IMR-90 (cell line): ENCODE measurements at regions not wholly inside any gene's neighbourhood (a gene's known extent, or its start where the extent isn't known, plus 50 kb on each side); places are given as distances from the start of the nearest gene placed in this dataset.

Experiments used
- ATAC-seq: fragments of 200-7000 bp; cut with Tn5 transposase; 2 replicates; pipeline ENCODE4 v1.9.1; 2020; ENCODE audit warnings: low read depth, mild to moderate bottlenecking, moderate library complexity
- BruUV-seq: library from RNA; stranded (reverse); fragments of 400-500 nt; replicated peaks from 2 replicates; lab custom pipeline; 2021; lab: Mats Ljungman, UMichigan
- CTCF ChIA-PET: fragments of 300-600 bp; formaldehyde crosslinking; extraction: SDS; loops from one replicate; lab custom pipeline; 2021; ENCODE audit warnings: antibody characterized with exemption; lab: Yijun Ruan, JAX
- POLR2A ChIA-PET: fragments of 300-600 bp; sonication (Branson Sonifier 250); formaldehyde crosslinking; loops from one replicate; lab custom pipeline; 2022; ENCODE audit warnings: antibody characterized with exemption; ENCODE audit not compliant: unreplicated experiment; lab: Charles Lee
- DNase-seq: peaks from one replicate; pipeline ENCODE4 v3.0.0; 2013
- H2AFZ ChIP-seq: replicated peaks from 2 replicates; pipeline ENCODE3; 2013; ENCODE audit warnings: low read length, mild to moderate bottlenecking; ENCODE audit not compliant: poor library complexity
- H2AK5ac ChIP-seq: 2 replicates; pipeline ENCODE4 v1.6.1; 2013; ENCODE audit warnings: low read depth, low read length, inconsistent platforms
- H2AK9ac ChIP-seq: replicated peaks from 2 replicates; pipeline ENCODE3; 2013; ENCODE audit warnings: mild to moderate bottlenecking, low read depth, low read length, moderate library complexity; ENCODE audit not compliant: poor library complexity
- H2BK120ac ChIP-seq: 2 replicates; pipeline ENCODE4 v1.6.1; 2013; ENCODE audit warnings: low read depth, low read length, inconsistent platforms
- H2BK15ac ChIP-seq: 3 replicates; pipeline ENCODE4 v1.6.1; 2013; ENCODE audit warnings: low read depth, low read length, inconsistent platforms
- H2BK20ac ChIP-seq: 2 replicates; pipeline ENCODE4 v1.6.1; 2013; ENCODE audit warnings: low read depth, mild to moderate bottlenecking, inconsistent platforms, low read length, moderate library complexity
- H2BK5ac ChIP-seq: 2 replicates; pipeline ENCODE4 v1.6.1; 2013; ENCODE audit warnings: mild to moderate bottlenecking, low read depth, low read length, inconsistent platforms; ENCODE audit not compliant: poor library complexity, severe bottlenecking
- H3K14ac ChIP-seq: replicated peaks from 2 replicates; pipeline ENCODE4 v1.6.1; 2013; ENCODE audit warnings: low read depth, low read length, inconsistent platforms
- H3K18ac ChIP-seq: 2 replicates; pipeline ENCODE4 v1.6.1; 2013; ENCODE audit warnings: low read depth, low read length, control low read depth
- H3K23ac ChIP-seq: 2 replicates; pipeline ENCODE4 v1.6.1; 2013; ENCODE audit warnings: low read depth, low read length, inconsistent platforms
- H3K27ac ChIP-seq: 2 replicates; pipeline ENCODE4 v1.5.1; 2013; ENCODE audit warnings: mild to moderate bottlenecking, control low read depth, low read length; ENCODE audit not compliant: insufficient read depth
- H3K27me3 ChIP-seq: 2 replicates; pipeline ENCODE4 v1.6.1; 2013; ENCODE audit warnings: low read length; ENCODE audit not compliant: control insufficient read depth, insufficient read depth
- H3K36me3 ChIP-seq: 2 replicates; pipeline ENCODE4 v1.6.1; 2013; ENCODE audit warnings: low read length, mixed read lengths; ENCODE audit not compliant: control insufficient read depth, insufficient read depth
- H3K4ac ChIP-seq: 2 replicates; pipeline ENCODE4 v1.6.1; 2013; ENCODE audit warnings: low read depth, low read length, inconsistent platforms
- H3K4me1 ChIP-seq: 2 replicates; pipeline ENCODE4 v1.6.1; 2013; ENCODE audit warnings: low read length, mixed read lengths; ENCODE audit not compliant: control insufficient read depth, insufficient read depth
- H3K4me2 ChIP-seq: 2 replicates; pipeline ENCODE4 v1.6.1; 2013; ENCODE audit warnings: low read depth, mild to moderate bottlenecking, control low read depth, low read length, moderate library complexity
- H3K4me3 ChIP-seq: 2 replicates; pipeline ENCODE4 v1.5.1; 2013; ENCODE audit warnings: low read depth, mild to moderate bottlenecking, control low read depth, low read length, moderate library complexity; ENCODE audit not compliant: insufficient read depth
- H3K56ac ChIP-seq: 2 replicates; pipeline ENCODE4 v1.6.1; 2013; ENCODE audit warnings: low read length, inconsistent platforms; ENCODE audit not compliant: insufficient read depth; ENCODE audit errors: extremely low read depth
- H3K79me1 ChIP-seq, 2 experiments: 2 replicates each; pipeline ENCODE4 v1.6.1; 2013; ENCODE audit warnings: low read length in 2 of 2, inconsistent platforms in 1 of 2, low read depth in 1 of 2
- H3K9ac ChIP-seq: 2 replicates; pipeline ENCODE4 v1.6.1; 2013; ENCODE audit warnings: low read depth, low read length, control low read depth
- H3K9me1 ChIP-seq: 2 replicates; pipeline ENCODE4 v1.6.1; 2013; ENCODE audit warnings: low read length, inconsistent platforms; ENCODE audit not compliant: insufficient read depth
- H3K9me3 ChIP-seq: 2 replicates; pipeline ENCODE4 v1.6.1; 2013; ENCODE audit warnings: low read length; ENCODE audit not compliant: control insufficient read depth, insufficient read depth
- H4K20me1 ChIP-seq: 2 replicates; pipeline ENCODE4 v1.6.1; 2013; ENCODE audit warnings: low read length, inconsistent platforms; ENCODE audit not compliant: insufficient read depth
- H4K5ac ChIP-seq: 2 replicates; pipeline ENCODE4 v1.6.1; 2013; ENCODE audit warnings: mild to moderate bottlenecking, low read depth, low read length, control low read depth
- H4K8ac ChIP-seq, 2 experiments: 2 replicates each; pipeline ENCODE4 v1.6.1; 2013; ENCODE audit warnings: low read depth in 2 of 2, low read length in 2 of 2, control low read depth in 1 of 2, inconsistent platforms in 1 of 2
- H4K91ac ChIP-seq: 2 replicates; pipeline ENCODE4 v1.6.1; 2013; ENCODE audit warnings: low read depth, low read length, inconsistent platforms; ENCODE audit not compliant: insufficient read depth
- CEBPB ChIP-seq: IDR thresholded peaks from 2 replicates; pipeline ENCODE4 v1.6.1; 2012; ENCODE audit warnings: low read depth, low read length, improper control_type of control experiment
- CHD1 ChIP-seq: IDR thresholded peaks from 2 replicates; pipeline ENCODE4 v1.6.1; 2012; ENCODE audit warnings: low read depth, low read length, improper control_type of control experiment
- CTCF ChIP-seq: conservative IDR thresholded peaks from 2 replicates; pipeline ENCODE4 v1.5.1; 2012; ENCODE audit warnings: mild to moderate bottlenecking, low read depth, low read length, improper control_type of control experiment
- MAFK ChIP-seq: IDR thresholded peaks from 2 replicates; pipeline ENCODE4 v1.6.1; 2012; ENCODE audit warnings: low read depth, low read length, improper control_type of control experiment
- MAZ ChIP-seq: IDR thresholded peaks from 2 replicates; pipeline ENCODE4 v1.6.1; 2012; ENCODE audit warnings: low read depth, mild to moderate bottlenecking, low read length, improper control_type of control experiment, moderate library complexity, borderline replicate concordance
- MXI1 ChIP-seq: IDR thresholded peaks from 2 replicates; pipeline ENCODE4 v1.6.1; 2012; ENCODE audit warnings: low read depth, mild to moderate bottlenecking, low read length, moderate library complexity, borderline replicate concordance
- POLR2A ChIP-seq: IDR thresholded peaks from 2 replicates; pipeline ENCODE4 v1.6.1; 2012; ENCODE audit warnings: mild to moderate bottlenecking, low read depth, low read length
- RAD21 ChIP-seq: IDR thresholded peaks from 2 replicates; pipeline ENCODE4 v1.6.1; 2012; ENCODE audit warnings: low read length, improper control_type of control experiment
- RCOR1 ChIP-seq: IDR thresholded peaks from 2 replicates; pipeline ENCODE4 v1.6.1; 2012; ENCODE audit warnings: mild to moderate bottlenecking, low read length, improper control_type of control experiment; ENCODE audit not compliant: insufficient replicate concordance
- RFX5 ChIP-seq: IDR thresholded peaks from 2 replicates; pipeline ENCODE4 v1.8.0; 2012; ENCODE audit warnings: low read depth, mild to moderate bottlenecking, low read length, moderate library complexity
- WGBS, 2 experiments: methylation state at CpG; one replicate each; pipeline versions ENCODE4 v1.1.5 to v1.1.7; 2013; ENCODE audit warnings: missing lambda C conversion rate in 2 of 2; ENCODE audit not compliant: insufficient read length in 1 of 2; ENCODE audit errors: extremely low coverage in 2 of 2; 5-methylcytosine and 5-hydroxymethylcytosine counted together
- dilution Hi-C: fragments of 300-500 bp; cut with HindIII; formaldehyde crosslinking; loops from one replicate; pipeline ENCODE4 v1.14.3; 2018; ENCODE audit warnings: low sequenced_read_pairs; ENCODE audit not compliant: unreplicated experiment
- in situ Hi-C: fragments of 300-500 bp; cut with MboI; formaldehyde crosslinking; loops from 3 replicates; pipeline ENCODE4 v1.14.3; 2019; ENCODE audit warnings: low sequenced_read_pairs, inconsistent platforms, mixed read lengths
- intact Hi-C: fragments of 100-400 bp; cut with micrococcal nuclease; formaldehyde crosslinking; loops from 2 replicates; pipeline ENCODE4 v1.10.0; 2022
- TF ChIP-seq, protein P1 (sequence below): fragments of 150-350 bp; IDR thresholded peaks from 2 replicates; pipeline ENCODE4 v1.6.1; 2016; ENCODE audit warnings: low read depth, mild to moderate bottlenecking, low read length, moderate library complexity, borderline replicate concordance
- TF ChIP-seq, protein P2 (sequence below): fragments of 150-350 bp; IDR thresholded peaks from 2 replicates; pipeline ENCODE4 v1.6.1; 2017; ENCODE audit warnings: mild to moderate bottlenecking, antibody characterized with exemption, low read length, low read depth

DNA sequence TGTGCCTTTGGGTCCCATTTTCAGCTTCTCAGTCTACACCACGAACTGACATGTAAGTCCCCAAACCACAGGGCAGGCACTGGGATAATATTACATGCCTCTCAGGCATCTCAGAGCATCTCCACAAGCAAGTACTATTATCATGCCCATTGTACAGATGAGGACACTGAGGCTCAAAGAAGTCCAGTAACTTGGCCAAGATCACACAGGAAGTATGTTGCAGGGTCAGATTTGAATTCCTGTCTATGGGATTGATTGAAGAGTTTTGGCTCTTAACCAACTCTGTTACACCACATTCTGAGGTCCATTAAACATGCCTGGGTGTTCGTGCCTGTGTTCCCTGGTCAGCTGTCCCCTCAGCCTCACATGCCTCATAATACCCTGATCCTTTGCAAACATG is 319.8 kb downstream of the FOXO1 start:
- no peak for DNase-seq
- H3K27ac ChIP-seq: no peak overlapping the region
- H3K4ac ChIP-seq: no peak overlapping the region
- no peak overlapping the region for H3K9ac ChIP-seq
- no peak overlapping the region for H2AK9ac ChIP-seq
- ChIA-PET POLR2A (no interaction called here), CTCF (no interaction called here)
- intact Hi-C loops: no loop called here
- H4K20me1 ChIP-seq: no peaks in the 10 kb centered on the region
- no peak overlapping the region for H2BK20ac ChIP-seq
- H3K36me3 ChIP-seq: no peaks in the 10 kb centered on the region
- H3K18ac ChIP-seq: no peak overlapping the region
- no peaks in the 10 kb centered on the region for H3K9me3 ChIP-seq
- no peak for TF ChIP-seq RAD21
- no peak for TF ChIP-seq MAZ
- no peak for TF ChIP-seq MAFK
- no peak for TF ChIP-seq POLR2A
- TF ChIP-seq MXI1: no peak
- no peak for TF ChIP-seq RCOR1
- TF ChIP-seq, protein P1, sequence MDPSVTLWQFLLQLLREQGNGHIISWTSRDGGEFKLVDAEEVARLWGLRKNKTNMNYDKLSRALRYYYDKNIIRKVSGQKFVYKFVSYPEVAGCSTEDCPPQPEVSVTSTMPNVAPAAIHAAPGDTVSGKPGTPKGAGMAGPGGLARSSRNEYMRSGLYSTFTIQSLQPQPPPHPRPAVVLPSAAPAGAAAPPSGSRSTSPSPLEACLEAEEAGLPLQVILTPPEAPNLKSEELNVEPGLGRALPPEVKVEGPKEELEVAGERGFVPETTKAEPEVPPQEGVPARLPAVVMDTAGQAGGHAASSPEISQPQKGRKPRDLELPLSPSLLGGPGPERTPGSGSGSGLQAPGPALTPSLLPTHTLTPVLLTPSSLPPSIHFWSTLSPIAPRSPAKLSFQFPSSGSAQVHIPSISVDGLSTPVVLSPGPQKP: no peak
- TF ChIP-seq CTCF: no peak
- TF ChIP-seq RFX5: no peak
- TF ChIP-seq, protein P2, sequence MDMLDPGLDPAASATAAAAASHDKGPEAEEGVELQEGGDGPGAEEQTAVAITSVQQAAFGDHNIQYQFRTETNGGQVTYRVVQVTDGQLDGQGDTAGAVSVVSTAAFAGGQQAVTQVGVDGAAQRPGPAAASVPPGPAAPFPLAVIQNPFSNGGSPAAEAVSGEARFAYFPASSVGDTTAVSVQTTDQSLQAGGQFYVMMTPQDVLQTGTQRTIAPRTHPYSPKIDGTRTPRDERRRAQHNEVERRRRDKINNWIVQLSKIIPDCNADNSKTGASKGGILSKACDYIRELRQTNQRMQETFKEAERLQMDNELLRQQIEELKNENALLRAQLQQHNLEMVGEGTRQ: no peak
- TF ChIP-seq CEBPB: no peak
- no peak for TF ChIP-seq CHD1
- H2AK5ac ChIP-seq: no peak overlapping the region
- in situ Hi-C loops: no loop called here
- no peak overlapping the region for H3K56ac ChIP-seq
- H2BK15ac ChIP-seq: no peak overlapping the region
- no peak overlapping the region for H3K4me2 ChIP-seq
- no peaks in the 10 kb centered on the region for H3K4me1 ChIP-seq
- no TSS peak for BruUV-seq
- no peak overlapping the region for H4K91ac ChIP-seq
- no peak overlapping the region for H2AFZ ChIP-seq
- WGBS, 2 experiments: no CpG with 5 or more reads among the region's 2 CpGs
- no peak for ATAC-seq
- H2BK120ac ChIP-seq: no peak overlapping the region
- dilution Hi-C loops: no loop called here
- H3K9me1 ChIP-seq: no peaks in the 10 kb centered on the region
- H4K5ac ChIP-seq: no peak overlapping the region
- no peak overlapping the region for H3K23ac ChIP-seq
- no peak overlapping the region for H3K14ac ChIP-seq
- no peak overlapping the region for H4K8ac ChIP-seq
- H2BK5ac ChIP-seq: no peak overlapping the region
- no peaks in the 10 kb centered on the region for H3K79me1 ChIP-seq
- no peaks in the 10 kb centered on the region; the same call in 1 of the 2 replicates for H3K27me3 ChIP-seq
- H3K4me3 ChIP-seq: no peak overlapping the region
